ENCODE measurements at regions not wholly inside any gene's neighbourhood (a gene's known extent, or its start where the extent isn't known, plus 50 kb on each side); places are given as distances from the start of the nearest gene placed in this dataset.

- no TSS peak for BruUV-seq (replicated peaks)
- ATAC-seq (no peak), DNase-seq (no peak)
- POLR2A ChIA-PET (ENCODE audit: unreplicated experiment) = no interaction called here
- H2AFZ ChIP-seq (ENCODE audit: low read length) = no peak overlapping the region
- no peaks in the 10 kb centered on the region for H3K27me3 ChIP-seq (ENCODE audit: low read length)
- TF ChIP-seq EZH2 (IDR thresholded peaks at IDR 0.05; ENCODE audit: low read length, unreplicated experiment) (no peak), CTCF (conservative IDR thresholded peaks at IDR 0.05; ENCODE audit: low read depth, low read length) (no peak), EZH2phosphoT487 (IDR thresholded peaks at IDR 0.05; ENCODE audit: borderline replicate concordance, low read length) (no peak)
- H3K4me2 ChIP-seq (ENCODE audit: low read length) = no peak overlapping the region
- no peaks in the 10 kb centered on the region for H3K9me3 ChIP-seq (ENCODE audit: low read length)
- intact Hi-C loops (cut with micrococcal nuclease) = no loop called here
- H3K9me2 ChIP-seq (replicated peaks; ENCODE audit: low read length) = no peaks in the 10 kb centered on the region
- H4K20me1 ChIP-seq (ENCODE audit: low read length) = no peaks in the 10 kb centered on the region
- no peaks in the 10 kb centered on the region for H3K36me3 ChIP-seq (ENCODE audit: low read depth, low read length)
- no peak overlapping the region for H3K9ac ChIP-seq (ENCODE audit: low read length)
- no peaks in the 10 kb centered on the region for H3F3A ChIP-seq (ENCODE audit: low read length, unreplicated experiment)
- CTCF ChIA-PET = no interaction called here
- no peaks in the 10 kb centered on the region for H3K4me1 ChIP-seq (ENCODE audit: insufficient read depth, low read length)
- H3K27ac ChIP-seq (ENCODE audit: low read length) = no peak overlapping the region
- H3K4me3 ChIP-seq (ENCODE audit: low read length) = no peak overlapping the region
- no peaks in the 10 kb centered on the region for H3K79me2 ChIP-seq (ENCODE audit: low read length)
Observed at GRCh38 chr22:42330170-42330569, 59.7 kb upstream of the TCF20 start.

GRCh38 chr22:42329504-42329903 lies 59.1 kb upstream of the TCF20 start:
- ChIA-PET CTCF (no interaction called here), POLR2A (ENCODE audit: unreplicated experiment) (no interaction called here)
- H3K4me3 ChIP-seq (ENCODE audit: low read length) = no peak overlapping the region
- no peak for DNase-seq
- intact Hi-C loops (cut with micrococcal nuclease) = no loop called here
- no peaks in the 10 kb centered on the region for H3K4me1 ChIP-seq (ENCODE audit: insufficient read depth, low read length)
- no peak overlapping the region for H3K9ac ChIP-seq (ENCODE audit: low read length)
- H3K79me2 ChIP-seq (ENCODE audit: low read length) = no peaks in the 10 kb centered on the region
- no peaks in the 10 kb centered on the region for H3F3A ChIP-seq (ENCODE audit: low read length, unreplicated experiment)
- no peak overlapping the region for H3K4me2 ChIP-seq (ENCODE audit: low read length)
- no peaks in the 10 kb centered on the region for H3K27me3 ChIP-seq (ENCODE audit: low read length)
- H2AFZ ChIP-seq (ENCODE audit: low read length) = no peak overlapping the region
- no peaks in the 10 kb centered on the region for H3K36me3 ChIP-seq (ENCODE audit: low read depth, low read length)
- no TSS peak for BruUV-seq (replicated peaks)
- no peaks in the 10 kb centered on the region for H3K9me2 ChIP-seq (replicated peaks; ENCODE audit: low read length)
- no peaks in the 10 kb centered on the region for H3K9me3 ChIP-seq (ENCODE audit: low read length)
- H4K20me1 ChIP-seq (ENCODE audit: low read length) = no peaks in the 10 kb centered on the region
- no peak for ATAC-seq
- TF ChIP-seq EZH2phosphoT487 (IDR thresholded peaks at IDR 0.05; ENCODE audit: borderline replicate concordance, low read length) (no peak), CTCF (conservative IDR thresholded peaks at IDR 0.05; ENCODE audit: low read depth, low read length) (no peak), EZH2 (IDR thresholded peaks at IDR 0.05; ENCODE audit: low read length, unreplicated experiment) (no peak)
- no peak overlapping the region for H3K27ac ChIP-seq (ENCODE audit: low read length)

GRCh38 chr22:42328784-42329145 lies 58.3 kb upstream of the TCF20 start:
- Histone ChIP-seq H4K20me1 (ENCODE audit: low read length) (no peaks in the 10 kb centered on the region), H3K79me2 (ENCODE audit: low read length) (no peaks in the 10 kb centered on the region), H3K9me2 (replicated peaks; ENCODE audit: low read length) (no peaks in the 10 kb centered on the region), H3K9ac (ENCODE audit: low read length) (no peak overlapping the region), H3K4me1 (ENCODE audit: insufficient read depth, low read length) (no peaks in the 10 kb centered on the region), H3K27ac (ENCODE audit: low read length) (no peak overlapping the region), H3K4me3 (ENCODE audit: low read length) (no peak overlapping the region), H3K27me3 (ENCODE audit: low read length) (no peaks in the 10 kb centered on the region), H2AFZ (ENCODE audit: low read length) (no peak overlapping the region), H3K36me3 (ENCODE audit: low read depth, low read length) (no peaks in the 10 kb centered on the region), H3K4me2 (ENCODE audit: low read length) (no peak overlapping the region), H3K9me3 (ENCODE audit: low read length) (no peaks in the 10 kb centered on the region), H3F3A (ENCODE audit: low read length, unreplicated experiment) (no peaks in the 10 kb centered on the region)
- ChIA-PET CTCF (no interaction called here), POLR2A (ENCODE audit: unreplicated experiment) (no interaction called here)
- ATAC-seq (no peak), DNase-seq (no peak)
- TF ChIP-seq EZH2phosphoT487 (IDR thresholded peaks at IDR 0.05; ENCODE audit: borderline replicate concordance, low read length) (no peak), CTCF (conservative IDR thresholded peaks at IDR 0.05; ENCODE audit: low read depth, low read length) (no peak), EZH2 (IDR thresholded peaks at IDR 0.05; ENCODE audit: low read length, unreplicated experiment) (no peak)
- intact Hi-C loops (cut with micrococcal nuclease) = no loop called here
- BruUV-seq (replicated peaks) = no TSS peak

Data from PC-3 (cell line).